WI38 (cell line): ENCODE measurements at regions not wholly inside any gene's neighbourhood (a gene's known extent, or its start where the extent isn't known, plus 50 kb on each side); places are given as distances from the start of the nearest gene placed in this dataset.

ENCODE experiments used
- H3K4me3 ChIP-seq: 2 replicates; pipeline ENCODE4 v1.5.1; 2011; ENCODE audit warnings: low read depth, mild to moderate bottlenecking, control low read depth, low read length
- CTCF ChIP-seq: IDR thresholded peaks from 2 replicates; pipeline ENCODE4 v1.5.1; 2012; ENCODE audit warnings: low read depth, mild to moderate bottlenecking, control low read depth, low read length

GRCh38 chr10:8435186-8436055 lies 380.9 kb downstream of the GATA3 start:
- H3K4me3 ChIP-seq = no peak overlapping the region
- no peak for TF ChIP-seq CTCF

GRCh38 chr10:8437896-8438295 lies 383.4 kb downstream of the GATA3 start:
- H3K4me3 ChIP-seq = no peak overlapping the region
- TF ChIP-seq CTCF = no peak

GRCh38 chr10:8438603-8439002 lies 384.1 kb downstream of the GATA3 start:
- TF ChIP-seq CTCF = no peak
- H3K4me3 ChIP-seq = no peak overlapping the region

GRCh38 chr10:8439040-8439439 lies 384.6 kb downstream of the GATA3 start:
- no peak overlapping the region for H3K4me3 ChIP-seq
- no peak for TF ChIP-seq CTCF

- H3K4me3 ChIP-seq = no peak overlapping the region
- TF ChIP-seq CTCF = no peak
Observed at GRCh38 chr10:8444630-8445029, 390.1 kb downstream of the GATA3 start.

GRCh38 chr10:8445353-8445752 lies 390.9 kb downstream of the GATA3 start:
- no peak overlapping the region for H3K4me3 ChIP-seq
- no peak for TF ChIP-seq CTCF

GRCh38 chr10:8449909-8450308 lies 395.4 kb downstream of the GATA3 start:
- no peak overlapping the region for H3K4me3 ChIP-seq
- no peak for TF ChIP-seq CTCF
